GM19240 (cell line): ENCODE measurements at regions not wholly inside any gene's neighbourhood (a gene's known extent, or its start where the extent isn't known, plus 50 kb on each side); places are given as distances from the start of the nearest gene placed in this dataset.

Experiments
- DNase-seq: peaks from one replicate; pipeline ENCODE4 v3.0.0; 2011; ENCODE audit warnings: low spot score; ENCODE audit not compliant: insufficient read length

DNA sequence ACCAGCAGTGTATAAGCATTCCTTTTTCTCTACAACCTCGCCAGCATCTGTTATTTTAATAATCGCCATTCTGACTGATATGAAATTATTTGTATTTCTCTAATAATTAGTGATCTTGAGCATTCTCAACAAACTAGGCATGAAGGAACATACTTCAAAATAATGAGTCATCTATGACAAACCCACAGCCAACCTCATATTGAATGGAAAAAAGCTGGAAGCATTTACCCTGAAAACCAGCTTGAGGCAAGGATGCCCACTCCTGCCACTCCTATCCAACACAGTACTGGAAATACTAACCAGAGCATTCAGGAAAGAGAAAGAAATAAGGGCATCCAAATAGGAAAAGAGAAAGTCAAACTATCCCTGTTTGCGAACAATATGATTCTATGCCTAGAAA lies 390.6 kb upstream of the ID4 start:
- DNase-seq, result no peak

DNA sequence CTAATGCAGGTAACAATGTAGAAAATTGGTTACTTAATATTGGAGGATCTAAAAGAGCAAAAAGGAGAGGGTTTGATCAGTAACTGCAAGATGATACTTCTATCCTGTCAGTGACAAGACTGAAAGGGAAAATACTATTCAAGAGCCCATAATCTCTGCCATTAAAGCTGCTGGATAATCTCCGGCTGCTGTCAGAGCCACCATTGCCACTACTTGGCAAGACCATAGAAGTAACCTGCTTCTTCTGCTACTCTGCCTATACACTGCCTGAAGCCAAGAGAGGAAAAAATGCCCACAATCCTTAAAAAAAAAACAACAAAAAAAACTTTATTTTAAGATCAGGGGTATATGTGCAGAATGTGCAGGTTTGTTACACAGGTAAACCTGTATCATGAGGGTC lies 386.5 kb upstream of the ID4 start:
- DNase-seq, result no peak

DNA sequence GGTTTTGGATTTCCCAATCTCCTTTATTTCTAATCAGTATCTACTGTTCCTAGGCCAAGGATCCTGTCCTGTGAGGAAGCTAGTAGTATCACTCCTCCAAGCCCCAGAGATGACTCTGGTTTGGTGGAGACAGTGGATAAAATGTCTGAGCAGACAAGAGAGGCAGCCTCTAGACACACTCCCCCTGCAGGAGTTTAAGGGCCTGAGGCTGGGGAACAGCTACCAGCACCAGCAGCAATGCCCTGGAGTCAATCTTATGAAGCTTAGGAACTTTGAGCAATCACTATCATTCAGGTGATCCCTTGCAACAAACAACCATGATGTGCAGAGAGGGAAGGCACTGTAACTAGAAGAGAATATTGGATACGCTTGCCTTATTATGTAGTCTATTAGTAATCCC lies 384.7 kb upstream of the ID4 start:
- DNase-seq, result no peak

- no peak for DNase-seq
Observed at GRCh38 chr6:19454001-19454720, 383.0 kb upstream of the ID4 start.

- DNase-seq, result no peak
Observed at GRCh38 chr6:19454721-19455392, 382.3 kb upstream of the ID4 start.

DNA sequence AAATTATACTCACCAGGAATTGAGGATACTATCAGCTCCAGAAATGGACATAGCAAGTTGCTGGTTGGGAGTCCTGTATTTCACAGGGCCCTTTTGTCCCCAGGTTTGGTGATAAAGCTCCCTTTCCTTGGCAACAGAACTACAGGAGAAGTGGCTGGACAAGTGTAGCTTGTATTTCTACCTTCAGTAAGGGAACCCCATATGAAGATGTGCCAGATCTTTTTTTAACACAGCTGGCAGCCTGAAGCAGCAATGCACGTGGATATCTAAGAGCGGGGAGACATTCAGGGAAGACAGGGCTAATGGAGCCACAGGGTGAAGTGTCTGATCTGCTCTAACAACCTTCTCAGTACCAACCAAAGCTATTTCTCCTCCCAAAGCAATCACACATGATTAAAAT lies 373.9 kb upstream of the ID4 start:
- no peak for DNase-seq

- DNase-seq, result no peak
Observed at GRCh38 chr6:19463925-19464324, 373.2 kb upstream of the ID4 start.

DNA sequence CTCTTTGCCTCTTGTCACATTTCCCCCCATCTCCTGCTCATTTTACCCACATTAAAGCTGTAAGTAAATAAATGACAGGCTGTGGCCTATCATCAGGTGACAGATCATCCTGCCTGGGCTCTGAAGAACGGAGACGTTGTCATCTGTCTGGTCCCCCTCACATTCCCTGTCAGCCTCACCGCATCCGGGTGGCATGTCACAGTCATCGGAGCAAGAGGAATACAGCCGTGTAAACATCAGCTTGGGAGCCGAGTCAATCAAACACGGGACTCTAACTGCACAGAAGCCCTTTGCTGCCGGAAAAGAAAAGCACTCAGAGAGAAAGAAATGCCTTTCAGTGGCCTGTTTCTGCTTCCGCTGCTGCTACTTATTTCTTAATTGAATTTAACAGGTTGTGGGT lies 371.9 kb upstream of the ID4 start:
- no peak for DNase-seq

DNA sequence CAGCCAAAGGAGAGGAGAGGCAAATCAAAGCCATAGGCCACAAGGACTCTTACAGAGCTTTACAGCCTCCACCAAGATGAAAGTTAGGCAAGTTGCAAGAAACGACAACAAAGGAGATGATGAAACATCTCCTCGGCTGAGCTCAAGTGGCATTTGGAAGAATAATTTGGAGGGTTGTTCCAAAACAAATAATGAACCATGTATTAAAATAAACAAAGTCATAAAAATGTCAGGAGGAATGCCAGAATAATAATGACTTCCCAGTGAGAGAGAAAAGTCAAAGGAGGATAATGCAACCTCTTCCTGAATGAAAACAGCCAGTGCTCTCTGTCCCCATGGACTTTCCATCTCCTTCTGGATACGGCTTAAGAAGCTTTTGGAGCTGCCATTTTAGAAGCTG lies 371.4 kb upstream of the ID4 start:
- DNase-seq, result no peak

- DNase-seq, result no peak
Observed at GRCh38 chr6:19470333-19470732, 366.8 kb upstream of the ID4 start.

- DNase-seq, result no peak
Observed at GRCh38 chr6:19472153-19472552, 365.0 kb upstream of the ID4 start.

- no peak for DNase-seq
Observed at GRCh38 chr6:19472850-19473249, 364.3 kb upstream of the ID4 start.

GRCh38 chr6:19477563-19477962 lies 359.6 kb upstream of the ID4 start:
- no peak for DNase-seq

GRCh38 chr6:19478273-19478672 lies 358.9 kb upstream of the ID4 start:
- no peak for DNase-seq

DNA sequence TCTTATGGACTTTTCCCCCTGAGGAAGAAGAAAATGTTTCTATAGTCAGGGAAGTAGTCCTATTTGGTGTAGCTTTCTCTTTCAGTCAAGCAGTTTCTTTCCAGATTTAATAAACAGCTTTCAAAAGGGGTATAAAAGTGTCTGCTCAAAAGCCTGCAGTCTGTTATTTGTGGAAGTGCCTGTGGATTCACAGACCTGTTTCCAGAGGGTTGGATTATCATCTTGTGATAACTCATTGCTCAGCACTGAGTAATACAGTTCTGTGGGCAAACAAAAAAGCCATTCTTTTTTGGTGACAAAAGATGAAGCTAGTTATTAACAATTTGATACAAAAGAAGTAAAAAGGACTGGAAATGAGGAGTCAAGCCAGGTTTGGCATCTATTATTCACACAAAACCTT lies 358.2 kb upstream of the ID4 start:
- DNase-seq, result no peak

DNA sequence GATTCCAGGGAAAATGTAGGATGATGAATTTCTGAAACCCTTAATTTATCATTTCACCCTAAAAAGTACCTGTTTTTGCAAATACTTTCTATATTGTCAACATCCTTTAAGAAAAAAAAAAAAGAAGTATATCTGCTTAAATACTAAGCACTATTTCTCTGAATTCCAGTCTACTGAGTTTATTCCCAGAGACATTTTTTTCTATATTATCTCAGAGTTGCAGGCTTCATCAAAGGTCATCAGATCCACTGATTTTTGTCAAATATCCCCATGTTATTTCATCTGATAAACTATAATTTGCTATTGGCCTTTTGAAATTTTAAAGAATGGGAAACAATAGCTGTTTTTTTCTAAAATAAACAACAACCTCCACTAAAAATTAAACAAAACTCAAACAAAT lies 357.6 kb upstream of the ID4 start:
- no peak for DNase-seq

- DNase-seq, result no peak
Observed at GRCh38 chr6:19492636-19493405, 344.3 kb upstream of the ID4 start.

DNA sequence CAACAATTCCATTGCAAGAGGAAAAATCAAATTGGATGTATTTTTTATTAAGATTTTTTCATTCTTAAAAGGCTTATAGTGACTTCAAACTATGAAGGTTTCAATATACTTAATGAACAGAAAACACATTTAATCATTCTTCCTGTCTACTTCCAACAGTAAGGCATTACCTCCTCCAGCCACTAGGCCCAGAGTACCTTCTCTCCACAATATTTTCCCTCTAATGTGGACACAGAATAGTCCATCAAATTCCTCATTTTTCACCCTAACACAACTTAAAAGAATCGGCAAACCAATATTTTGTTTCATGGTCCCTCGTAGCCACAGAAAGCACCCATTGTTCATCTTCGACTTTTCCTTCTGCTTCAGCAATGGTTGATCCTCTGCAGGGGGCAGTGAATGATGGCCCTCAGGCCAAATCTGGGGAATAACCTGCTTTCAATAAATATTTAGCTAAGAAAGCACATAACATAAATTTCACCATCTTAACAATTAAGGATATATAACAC lies 335.4 kb upstream of the ID4 start:
- no peak for DNase-seq

DNA sequence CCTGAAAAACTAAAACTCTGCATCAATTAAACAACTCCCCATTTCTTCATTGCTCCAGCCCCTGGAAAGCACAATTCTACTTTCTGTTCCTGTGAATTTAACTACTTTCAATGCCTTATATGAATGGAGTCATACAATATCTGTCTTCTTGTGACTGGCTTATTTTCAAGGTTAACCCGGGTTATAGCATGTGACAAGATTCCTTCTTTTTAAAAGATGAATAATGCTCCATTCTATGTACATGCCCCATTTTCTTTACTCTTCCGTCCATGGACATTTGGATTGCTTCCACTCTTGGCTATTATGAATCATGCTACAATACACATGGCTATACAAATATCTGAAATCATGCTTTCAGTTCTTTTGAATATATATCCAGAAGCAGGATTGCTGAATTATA lies 334.9 kb upstream of the ID4 start:
- DNase-seq, result no peak

DNA sequence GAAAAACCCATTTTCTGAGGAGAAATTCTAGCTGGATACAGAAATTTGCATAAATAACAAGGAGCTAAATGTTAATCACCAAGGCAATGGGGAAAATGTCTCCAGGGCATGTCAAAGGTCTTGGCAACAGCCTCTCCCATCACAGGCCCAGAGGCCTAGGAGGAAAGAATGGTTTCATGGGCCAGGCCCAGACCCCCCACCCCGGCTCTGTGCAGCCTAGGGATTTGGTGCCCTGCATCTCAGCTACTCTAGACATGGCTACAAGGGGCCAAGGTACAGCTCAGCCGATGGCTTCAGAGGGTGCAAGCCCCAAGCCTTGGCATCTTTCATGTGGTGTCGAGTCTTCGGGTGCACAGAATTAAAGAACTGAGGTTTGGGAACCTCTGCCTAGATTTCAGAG lies 321.2 kb upstream of the ID4 start:
- no peak for DNase-seq

DNA sequence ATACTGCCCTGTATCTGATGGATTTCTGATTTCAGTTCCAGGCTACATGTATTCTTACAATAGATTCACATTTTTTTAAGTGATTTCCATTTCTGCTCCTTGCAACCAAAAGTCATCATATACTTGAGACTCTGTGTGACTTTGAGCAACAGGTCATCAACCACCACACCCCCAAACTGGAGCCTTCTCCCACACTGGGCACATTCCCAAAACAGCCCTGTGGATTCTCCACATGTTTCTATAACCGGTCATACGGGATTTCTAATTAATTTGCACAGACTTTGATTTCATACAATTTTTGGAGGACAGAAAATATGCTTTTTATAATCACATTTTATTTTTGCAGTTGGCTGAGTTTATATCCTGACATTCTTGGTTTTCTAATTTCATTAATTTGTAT lies 317.2 kb upstream of the ID4 start:
- no peak for DNase-seq
